CD4-positive, alpha-beta T cell treated with Interleukin-6 at 100 ng/mL for 8 hours (primary cell): ENCODE measurements at regions not wholly inside any gene's neighbourhood (a gene's known extent, or its start where the extent isn't known, plus 50 kb on each side); places are given as distances from the start of the nearest gene placed in this dataset.

Experiments
- DNase-seq: peaks from one replicate; pipeline ENCODE4 v3.0.0-alpha.2; 2020; ENCODE audit warnings: mixed read lengths, low spot score

DNA sequence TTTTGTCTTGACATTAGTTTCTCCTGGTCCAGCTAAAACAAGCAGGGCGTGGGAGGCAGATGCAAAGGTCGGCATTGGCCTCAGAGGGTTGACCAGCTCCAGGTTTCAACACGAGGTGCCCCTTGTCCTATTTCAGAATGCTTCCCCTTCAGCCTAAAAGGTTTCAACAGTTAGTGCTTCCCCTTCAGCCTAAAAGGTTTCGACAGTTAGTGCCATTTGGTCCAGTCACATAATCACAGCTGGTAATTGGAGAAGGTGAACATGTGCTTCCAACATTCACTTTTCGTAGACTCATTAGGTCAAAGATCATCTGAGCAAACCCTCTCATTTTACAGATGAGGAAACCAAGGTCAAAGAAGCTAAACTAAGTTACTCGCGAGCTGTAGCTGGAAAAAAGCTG lies 270.3 kb upstream of the MAP3K1 start:
- no peak for DNase-seq

DNA sequence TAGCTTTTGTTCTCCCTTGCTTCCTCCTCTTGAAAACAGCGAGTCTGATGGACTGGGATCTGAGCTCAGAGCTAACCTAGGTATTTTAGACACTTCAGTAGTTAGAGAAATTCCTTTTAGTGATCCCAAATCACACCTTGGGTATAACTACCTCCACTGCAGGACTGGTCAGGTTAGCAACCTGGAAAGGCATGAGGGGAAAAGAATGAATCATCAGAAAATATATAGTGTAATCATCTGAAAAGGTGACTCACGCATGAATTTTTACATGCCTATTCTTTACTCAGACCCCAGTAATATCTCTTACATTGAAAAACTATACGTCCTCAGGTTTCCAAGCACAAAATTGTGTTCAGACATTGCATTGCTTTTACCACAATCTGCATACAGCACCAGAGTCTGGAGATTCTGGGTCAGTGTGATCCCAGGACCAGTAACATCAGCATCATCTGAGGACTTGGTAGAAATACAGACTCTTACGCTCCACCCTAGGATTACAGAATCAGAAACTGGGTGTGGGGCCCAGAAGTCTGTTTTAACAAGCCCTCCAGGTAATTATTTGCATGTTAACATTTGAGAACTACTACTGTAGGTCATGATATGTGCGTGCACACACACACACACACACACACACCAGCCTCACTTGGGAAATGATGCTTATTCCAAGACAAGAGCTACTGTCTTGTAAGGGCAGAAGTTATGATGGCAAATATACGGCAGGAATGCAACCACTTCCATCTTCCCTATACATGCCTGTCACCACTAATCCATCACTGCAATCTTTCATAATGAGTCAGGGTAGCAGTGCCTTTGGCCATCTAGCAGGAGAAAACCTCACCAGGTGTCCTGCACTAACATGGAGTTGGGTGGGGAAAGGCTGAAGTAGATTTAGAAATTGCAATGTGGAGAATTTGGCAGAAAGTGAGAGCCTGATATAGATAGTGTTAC lies 271.6 kb upstream of the MAP3K1 start:
- DNase-seq, result no peak

DNA sequence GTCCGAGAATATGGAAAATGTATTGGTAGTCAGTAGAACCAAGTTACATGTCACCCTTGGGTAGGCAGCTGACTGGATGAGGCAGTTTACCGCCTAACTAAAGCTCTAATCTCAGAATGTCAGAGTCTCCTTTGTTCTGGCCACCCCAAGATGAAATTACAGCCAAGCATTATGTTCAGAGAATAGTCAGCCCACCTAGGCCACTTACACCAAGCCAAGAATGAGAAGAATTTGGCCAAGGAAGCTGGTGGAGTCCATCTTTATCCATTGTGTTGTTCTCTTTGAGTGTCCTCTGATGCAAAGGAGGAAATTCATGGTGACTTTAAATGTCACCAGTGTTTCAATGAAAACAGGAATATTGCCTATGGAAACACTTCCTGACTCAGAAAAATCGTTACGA lies 275.1 kb upstream of the MAP3K1 start:
- no peak for DNase-seq

DNA sequence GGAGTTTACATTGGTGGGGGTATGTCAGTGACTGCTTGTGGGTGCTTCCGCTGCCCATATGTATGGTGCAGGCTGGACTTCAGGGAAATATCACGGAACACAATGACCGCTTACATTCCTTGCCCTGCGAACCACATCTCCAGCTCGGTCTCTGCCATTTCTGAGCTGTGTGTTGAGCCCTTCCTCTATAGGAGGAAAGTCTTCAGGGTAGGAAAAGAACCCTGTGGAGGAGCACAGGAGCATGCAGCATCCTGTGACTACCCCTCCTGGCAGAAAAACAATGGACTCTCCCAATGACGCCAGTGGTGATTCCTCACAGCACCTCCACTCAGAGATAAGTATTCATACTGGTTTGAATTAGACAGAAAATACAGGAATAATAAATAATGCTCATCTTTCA lies 276.8 kb upstream of the MAP3K1 start:
- DNase-seq, result no peak

DNA sequence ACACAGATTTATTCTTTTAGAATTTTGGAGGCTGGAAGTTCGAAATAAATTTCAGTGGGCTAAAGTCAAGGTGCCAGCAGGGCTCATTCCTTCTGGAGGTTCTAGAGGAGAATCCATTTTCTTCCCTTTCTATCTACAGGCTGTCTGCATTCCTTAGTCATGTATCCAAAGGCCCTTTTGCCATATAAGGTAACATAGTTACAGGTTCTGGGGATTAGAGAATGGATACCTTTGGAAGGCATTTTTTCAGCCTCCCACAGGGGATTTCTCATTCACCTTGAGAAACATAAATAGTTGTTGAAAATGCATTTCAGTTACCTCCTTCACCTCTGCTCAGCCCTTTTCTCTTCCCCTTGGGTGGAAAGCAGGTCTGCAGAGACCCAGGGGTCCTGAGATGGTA lies 280.0 kb upstream of the MAP3K1 start:
- no peak for DNase-seq

DNA sequence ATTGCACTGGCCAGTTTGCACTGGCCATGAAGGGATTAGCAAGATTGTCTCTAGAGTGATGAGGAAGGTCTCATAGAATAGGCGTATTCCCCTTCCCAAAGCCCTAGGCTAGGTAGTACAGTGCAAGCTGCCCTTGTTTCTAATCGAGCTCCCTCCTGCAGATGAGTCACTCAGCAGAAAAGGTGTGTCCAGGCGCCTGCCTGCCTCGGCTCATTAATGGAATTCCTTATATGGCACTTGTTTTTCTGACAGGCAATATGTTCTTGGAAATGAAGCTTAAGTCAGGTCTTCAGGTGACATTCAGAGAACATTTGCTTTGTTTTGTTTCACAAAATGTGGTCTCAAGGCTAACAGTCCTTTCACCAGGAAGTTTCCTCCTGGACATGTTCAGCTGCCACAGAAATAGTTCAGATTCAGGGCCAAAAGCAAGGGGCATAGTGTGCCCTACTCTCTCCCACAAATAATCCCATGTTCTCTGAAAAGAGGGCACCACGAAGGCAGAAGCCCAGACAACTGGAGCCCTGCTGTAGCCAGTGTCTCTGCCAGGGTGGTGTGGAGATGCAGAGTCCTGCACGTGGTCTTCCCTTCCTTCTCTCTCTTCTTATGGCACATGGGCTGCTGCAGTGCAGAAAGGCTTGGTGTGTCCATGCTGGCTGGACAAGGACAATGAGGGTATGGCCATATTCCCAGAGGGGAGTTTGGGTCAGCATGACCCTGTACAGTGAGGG lies 281.1 kb upstream of the MAP3K1 start:
- peak; percentile 40 for DNase-seq

DNA sequence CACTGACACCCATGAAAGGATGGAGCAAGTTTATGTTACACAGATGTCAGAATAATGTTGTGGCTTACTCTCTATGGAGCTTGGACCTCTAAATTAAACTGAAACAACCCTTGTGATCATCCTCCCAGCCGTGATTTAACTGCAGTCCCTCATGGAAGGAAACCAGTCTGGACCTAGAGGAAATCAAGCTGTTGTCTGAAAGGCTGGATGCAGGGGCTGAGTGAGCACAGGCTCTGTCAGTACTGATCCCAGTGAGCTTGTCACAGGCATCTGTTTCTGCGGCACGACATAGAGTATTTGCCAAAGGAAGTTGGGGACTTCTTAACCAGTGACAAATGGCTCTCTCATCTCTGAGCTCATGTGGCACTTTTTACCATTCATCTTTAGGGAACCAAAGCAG lies 282.9 kb upstream of the MAP3K1 start:
- DNase-seq, result no peak

DNA sequence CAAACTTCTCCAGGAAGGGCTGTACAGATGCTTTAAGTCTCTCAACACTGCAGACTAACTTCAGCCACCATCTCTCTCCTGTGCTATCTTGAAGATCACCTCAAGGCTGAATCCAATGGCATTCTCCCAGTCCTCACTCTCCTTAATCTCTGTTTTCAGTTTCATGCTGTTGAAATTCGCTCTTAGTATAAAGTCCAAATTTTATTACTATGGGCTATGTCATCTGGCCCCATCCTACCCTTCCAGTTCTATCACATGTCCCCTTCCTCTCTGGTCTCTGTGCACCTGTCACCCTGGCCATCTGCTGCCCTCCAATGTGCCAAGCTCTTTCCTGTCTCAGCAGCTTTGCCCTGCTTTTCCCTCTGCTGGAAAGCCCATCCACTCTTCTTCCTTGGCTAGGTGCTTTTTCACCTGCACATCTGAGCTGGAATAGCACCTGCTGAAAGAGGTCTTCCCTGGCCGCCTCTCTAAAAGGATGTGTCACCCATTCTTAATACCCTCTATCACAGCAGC lies 284.7 kb upstream of the MAP3K1 start:
- no peak for DNase-seq

DNA sequence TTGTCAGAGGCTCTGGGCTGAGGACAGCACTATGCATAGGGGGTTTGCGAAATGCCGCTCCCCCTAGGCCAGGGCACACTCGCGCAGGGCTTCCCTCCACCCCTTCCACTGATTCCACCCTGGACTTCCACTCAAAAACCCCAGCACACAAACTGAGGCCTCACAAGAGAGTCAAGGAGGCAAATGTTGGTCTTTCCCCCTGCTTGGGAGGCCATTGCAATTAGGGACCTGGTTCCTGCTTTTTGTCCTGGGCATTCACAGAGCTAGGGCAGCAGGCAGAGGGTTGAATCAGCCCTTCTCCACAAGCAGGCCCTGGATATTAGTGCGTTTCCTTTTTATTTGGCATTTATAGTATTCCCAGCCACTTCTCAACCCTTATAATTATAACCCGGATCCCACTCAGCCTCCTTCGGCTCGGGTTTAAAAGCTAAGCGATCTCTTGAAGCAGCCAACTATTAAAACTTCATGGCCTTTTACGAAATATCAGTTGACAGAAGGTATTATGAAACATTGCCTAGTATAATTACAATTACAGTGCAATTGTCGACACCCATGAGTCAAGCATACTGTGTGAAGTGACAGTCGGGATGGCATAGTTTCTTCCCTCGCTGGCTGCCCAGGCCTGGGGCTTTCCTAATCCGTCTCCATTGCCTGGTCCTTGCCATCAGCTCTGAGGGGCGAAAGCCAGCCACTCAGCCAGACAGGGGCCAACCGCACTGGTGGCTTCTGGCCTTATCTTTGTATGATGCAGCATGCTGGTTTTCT lies 285.5 kb upstream of the MAP3K1 start:
- no peak for DNase-seq

DNA sequence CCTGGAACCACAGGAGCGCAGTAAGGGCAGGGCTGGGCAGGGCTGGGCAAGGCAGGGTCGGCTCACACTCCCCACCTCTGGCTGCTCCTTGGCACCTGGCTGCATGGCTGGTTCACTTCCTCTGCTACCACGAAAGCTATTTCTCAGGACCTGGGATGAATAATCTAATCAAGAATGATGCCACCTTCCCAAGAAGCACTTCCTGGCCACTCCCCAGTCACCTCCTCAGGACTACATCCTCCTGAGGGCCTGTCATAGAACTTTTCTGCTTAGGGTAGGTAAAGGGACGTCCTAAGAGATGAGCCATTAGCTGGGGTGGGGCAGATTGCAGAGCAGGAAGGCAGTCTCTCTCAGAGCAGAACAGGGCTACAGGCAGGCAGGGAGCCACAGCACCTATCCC lies 288.2 kb upstream of the MAP3K1 start:
- DNase-seq, result no peak

DNA sequence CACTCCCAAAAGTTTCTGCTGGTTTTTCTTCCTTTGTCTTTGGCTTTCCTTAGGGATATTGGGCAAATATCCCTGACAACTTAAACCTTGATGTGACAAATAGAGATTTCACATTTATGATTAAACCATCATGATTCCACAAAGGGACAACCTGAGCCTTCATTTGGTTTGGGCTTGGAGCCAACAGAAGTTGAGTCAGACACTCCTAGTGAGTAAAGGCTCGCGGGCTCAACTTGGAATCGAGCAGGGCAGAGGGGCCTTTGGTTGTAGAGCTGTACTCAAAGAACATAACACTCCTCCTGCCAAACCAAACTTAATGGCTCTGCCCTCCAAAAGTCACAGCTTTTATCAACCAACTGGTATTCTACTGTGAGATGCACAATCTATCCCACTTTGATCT lies 290.2 kb upstream of the MAP3K1 start:
- no peak for DNase-seq

DNA sequence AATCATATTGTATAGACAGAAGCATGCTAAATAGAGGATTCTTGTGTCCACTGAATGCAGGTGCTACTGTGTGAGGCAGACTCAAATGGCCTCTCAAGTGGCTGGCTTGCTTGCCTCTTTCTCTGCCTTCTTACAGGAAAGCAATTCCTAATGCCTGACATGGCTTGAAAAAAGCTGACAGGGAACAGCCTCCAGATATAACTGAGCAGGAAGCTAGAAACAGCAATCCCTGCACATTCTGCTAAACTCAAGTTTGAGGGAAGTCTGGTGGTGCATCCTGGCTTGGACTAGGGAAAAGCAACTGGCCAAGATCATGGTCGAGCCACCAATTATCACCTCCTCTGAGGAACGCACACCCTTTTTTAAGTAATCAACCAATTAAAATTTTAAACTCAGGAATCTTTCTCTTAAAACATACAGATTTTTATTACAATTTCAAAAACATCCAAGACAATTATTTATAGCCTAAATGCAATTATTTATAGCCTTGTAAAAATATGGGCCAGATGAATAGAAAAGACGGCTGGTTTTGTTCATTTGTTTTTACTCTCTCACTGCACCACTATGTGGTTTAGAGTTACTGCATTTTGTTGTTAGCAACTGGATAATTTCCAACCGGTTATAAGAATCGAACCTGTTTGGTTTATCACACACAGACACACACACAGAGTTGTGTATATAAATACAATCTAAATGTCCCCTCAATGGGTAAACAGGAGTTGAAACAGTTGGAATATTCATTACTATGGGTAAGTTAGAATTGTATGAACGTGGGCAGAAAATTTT lies 290.9 kb upstream of the ANKRD55 start:
- DNase-seq, result no peak

DNA sequence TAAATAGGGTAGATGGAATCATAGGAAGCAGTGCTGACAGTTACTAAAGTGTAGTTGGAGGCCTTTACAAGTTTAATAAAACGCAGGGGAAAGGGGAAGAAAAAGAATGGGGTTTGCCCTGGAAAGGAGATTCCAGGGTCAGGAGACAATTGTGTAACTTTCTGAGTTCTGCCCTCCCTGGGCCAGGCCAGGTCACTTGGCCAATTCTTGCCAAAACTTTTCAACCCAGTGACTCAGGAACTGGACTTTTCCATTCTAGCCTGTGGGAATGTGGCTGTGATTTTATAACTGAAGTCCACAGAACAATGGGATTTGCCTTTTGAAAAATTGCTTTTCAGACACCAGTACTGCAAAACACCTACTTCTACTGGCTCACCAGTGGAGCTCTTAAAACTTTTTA lies 289.8 kb upstream of the ANKRD55 start:
- DNase-seq, result no peak

DNA sequence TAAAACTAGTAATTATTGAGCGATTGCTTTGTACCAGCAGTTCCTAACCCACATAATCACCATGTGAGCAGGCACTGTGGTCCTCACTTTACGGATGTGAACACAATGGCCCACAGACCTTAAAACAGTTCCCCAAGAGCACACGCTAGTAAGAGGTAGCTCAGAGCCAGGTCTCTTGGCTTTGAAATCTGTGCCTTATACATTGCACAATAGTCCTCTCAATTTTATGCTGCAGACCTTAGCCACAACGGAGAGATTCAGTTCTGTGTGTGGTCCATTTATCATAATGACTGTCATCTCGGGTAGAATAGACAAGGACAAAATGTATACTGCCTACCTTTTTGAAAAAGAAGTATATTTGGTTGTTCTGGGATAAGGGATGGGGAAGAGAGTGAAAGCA lies 289.0 kb upstream of the ANKRD55 start:
- DNase-seq, result no peak

DNA sequence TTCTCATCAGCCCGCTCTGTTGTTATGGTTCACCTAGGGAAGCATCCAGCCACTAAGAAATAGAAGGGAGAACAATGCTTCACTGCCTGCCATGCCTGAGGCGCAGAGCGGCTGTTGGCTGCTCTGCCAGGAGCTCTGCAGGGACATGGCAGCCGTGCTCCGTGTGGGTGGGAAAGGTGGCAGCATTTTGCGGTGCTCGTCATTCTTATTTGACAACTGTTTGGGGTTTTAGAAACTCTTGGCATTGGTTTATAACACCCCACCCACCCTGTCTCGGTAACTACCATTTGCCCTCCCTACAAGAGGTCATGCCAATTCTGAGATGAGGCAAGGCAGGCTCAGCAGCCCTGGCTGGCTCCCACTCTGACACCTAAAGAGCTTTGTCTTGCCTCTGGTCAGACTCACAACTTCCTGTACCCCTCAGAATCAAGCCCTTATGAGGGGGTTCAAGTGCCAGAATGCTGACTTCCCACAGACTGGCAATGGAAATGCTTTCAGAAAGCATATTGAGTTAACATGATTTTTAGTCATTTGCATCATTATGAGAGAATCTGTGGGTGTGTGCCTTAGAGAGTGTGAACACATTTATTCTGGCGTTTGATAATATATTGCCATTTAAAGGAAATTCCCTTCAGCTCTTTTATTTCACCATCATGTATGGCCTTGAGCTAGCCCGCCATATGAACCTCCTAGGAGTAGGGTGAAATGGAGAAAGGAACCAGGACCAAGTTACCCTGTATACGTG lies 288.0 kb upstream of the ANKRD55 start:
- no peak for DNase-seq

DNA sequence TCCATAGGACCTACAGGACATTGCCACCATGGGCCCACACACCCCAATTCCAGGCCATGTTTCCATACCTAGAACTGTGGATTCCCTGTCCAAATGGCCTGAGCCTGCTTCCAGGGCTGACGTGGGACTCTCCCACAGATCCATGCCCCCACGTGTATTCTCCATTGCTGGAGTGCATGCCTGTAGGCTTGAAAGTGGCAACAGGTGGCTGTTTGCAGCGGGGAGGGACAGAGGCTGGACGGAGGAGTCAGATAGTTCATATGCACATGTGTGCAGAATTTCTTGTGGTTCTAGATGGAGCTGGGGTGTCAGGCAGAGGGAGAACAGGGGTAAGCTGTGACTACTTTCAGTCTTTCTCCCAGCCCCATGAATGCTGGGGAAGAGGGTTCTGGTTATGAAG lies 285.7 kb upstream of the ANKRD55 start:
- DNase-seq, result no peak

DNA sequence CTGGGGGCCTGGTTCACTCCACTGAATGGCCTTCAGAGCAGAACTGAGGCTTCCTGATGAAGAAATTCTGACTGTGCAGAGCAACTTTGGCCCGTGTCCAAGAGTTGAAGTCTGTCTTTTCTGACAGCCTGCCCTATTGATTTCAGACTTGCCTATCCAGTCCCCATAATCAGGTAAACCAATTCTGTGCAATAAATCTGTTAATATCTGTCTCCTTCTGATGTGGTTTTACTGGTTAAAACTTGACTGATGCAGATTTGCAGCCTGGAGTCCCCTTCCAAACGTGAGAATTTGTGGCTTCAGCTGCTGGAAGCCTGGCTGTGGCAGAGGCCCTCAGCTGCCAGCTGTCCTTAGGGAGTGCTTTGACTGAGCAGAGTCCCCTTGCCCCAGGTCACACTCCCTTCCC lies 283.9 kb upstream of the ANKRD55 start:
- peak; percentile 30 for DNase-seq

DNA sequence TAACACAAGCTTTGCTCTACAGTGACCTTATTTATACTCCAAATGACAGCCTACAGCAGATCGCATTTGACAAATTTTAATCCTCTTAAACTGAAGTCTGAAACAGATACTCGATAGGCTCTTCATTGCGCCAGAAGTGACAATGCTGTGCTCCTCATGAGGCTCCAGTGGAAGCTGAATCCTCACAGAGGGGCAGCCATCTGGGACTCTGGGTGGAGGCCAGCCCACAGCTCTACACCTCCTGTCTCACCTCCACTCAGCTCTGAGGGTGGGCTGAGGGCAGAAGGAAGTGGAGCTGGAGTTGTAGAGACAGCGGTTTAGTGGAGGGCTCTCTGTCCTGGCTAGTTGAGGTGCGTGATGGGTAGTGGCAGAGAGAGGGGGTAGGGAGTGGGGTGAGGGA lies 283.3 kb upstream of the ANKRD55 start:
- no peak for DNase-seq

DNA sequence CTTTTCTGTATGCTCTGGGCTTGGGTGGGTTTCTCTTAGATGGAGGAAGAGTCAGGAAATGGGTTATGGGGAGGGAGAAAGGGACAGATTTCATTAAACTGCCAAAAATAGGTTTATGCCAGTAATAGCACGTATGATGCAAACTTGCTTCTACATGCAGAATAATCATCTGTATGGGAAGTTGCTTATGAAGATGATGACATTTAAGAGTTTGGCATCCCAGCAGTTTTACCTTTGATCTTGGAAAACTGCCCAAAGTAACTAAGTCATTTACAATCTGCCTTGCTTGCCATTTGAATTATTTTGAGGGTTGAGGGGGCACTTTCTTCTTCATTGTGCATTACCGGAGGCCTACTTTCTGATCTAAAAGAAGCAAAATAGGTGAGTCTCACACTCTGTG lies 282.9 kb upstream of the ANKRD55 start:
- DNase-seq, result no peak

DNA sequence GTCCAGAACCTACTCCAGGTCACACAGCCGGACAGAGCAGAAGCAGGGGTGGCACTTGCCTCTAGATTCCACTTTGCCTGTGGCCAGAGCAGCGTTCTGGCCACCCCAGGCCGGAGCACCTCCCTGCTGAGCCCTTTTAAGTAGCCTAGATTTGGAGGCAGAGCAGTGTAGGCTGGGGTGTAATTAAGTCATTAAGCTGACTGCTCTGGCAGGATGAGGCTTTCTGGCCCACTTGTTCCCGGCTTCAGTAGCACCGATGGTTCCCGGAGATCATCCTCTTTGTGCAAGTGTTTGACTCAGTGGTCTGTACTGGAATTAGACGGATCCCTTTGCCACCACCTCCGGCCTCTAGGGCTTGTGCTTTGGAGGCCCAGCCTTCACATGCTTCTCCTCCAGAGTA lies 281.9 kb upstream of the ANKRD55 start:
- DNase-seq, result no peak

DNA sequence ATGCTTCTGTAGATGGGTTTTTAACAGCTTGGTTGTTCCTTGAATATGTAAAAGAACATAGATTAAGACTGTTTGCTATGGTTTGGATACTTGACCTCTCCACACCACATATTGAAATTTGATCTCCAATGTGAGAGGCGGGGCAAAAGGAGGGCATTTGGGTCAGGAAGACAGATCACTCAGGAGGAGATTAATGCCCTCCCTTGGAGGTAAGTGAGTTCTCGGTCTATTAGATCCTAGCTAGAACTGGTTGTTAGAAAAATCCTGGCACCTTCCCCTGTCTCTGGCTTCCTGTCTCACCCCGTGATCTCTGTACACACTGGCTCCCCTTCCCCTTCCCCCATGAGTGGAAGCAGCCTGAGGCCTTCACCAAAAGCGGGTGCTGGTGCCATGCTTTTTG lies 281.1 kb upstream of the ANKRD55 start:
- DNase-seq, result no peak
